ENCODE measurements at regions not wholly inside any gene's neighbourhood (a gene's known extent, or its start where the extent isn't known, plus 50 kb on each side); places are given as distances from the start of the nearest gene placed in this dataset.

GRCh38 chr14:66037361-66037760, 448.8 kb upstream of the CCDC196 start:
- no peak for DNase-seq
- in situ Hi-C loops (cut with MboI; ENCODE audit: low pct_unique_long_range_greater_than_20kb, low sequenced_read_pairs), result no loop called here

GRCh38 chr14:66038212-66038611, 448.0 kb upstream of the CCDC196 start:
- DNase-seq, result no peak

GRCh38 chr14:66038618-66039017, 447.6 kb upstream of the CCDC196 start:
- DNase-seq, result peak; percentile 49
- in situ Hi-C loops (cut with MboI; ENCODE audit: low pct_unique_long_range_greater_than_20kb, low sequenced_read_pairs), result no loop called here

More at GRCh38 chr14:66038212-66038611, 448.0 kb upstream of the CCDC196 start:
- in situ Hi-C loops (cut with MboI; ENCODE audit: low pct_unique_long_range_greater_than_20kb, low sequenced_read_pairs), result no loop called here

- in situ Hi-C loops (cut with MboI; ENCODE audit: low pct_unique_long_range_greater_than_20kb, low sequenced_read_pairs), result no loop called here
- DNase-seq, result no peak
Observed at GRCh38 chr14:66039495-66039894, 446.7 kb upstream of the CCDC196 start.

GRCh38 chr14:66041582-66041981, 444.6 kb upstream of the CCDC196 start:
- no peak for DNase-seq

GRCh38 chr14:66043921-66044320, 442.2 kb upstream of the CCDC196 start:
- in situ Hi-C loops (cut with MboI; ENCODE audit: low pct_unique_long_range_greater_than_20kb, low sequenced_read_pairs), result no loop called here
- DNase-seq, result no peak

More at GRCh38 chr14:66041582-66041981, 444.6 kb upstream of the CCDC196 start:
- in situ Hi-C loops (cut with MboI; ENCODE audit: low pct_unique_long_range_greater_than_20kb, low sequenced_read_pairs), result no loop called here

GRCh38 chr14:66045572-66046021, 440.6 kb upstream of the CCDC196 start:
- DNase-seq, result no peak
- in situ Hi-C loops (cut with MboI; ENCODE audit: low pct_unique_long_range_greater_than_20kb, low sequenced_read_pairs), result no loop called here

- DNase-seq, result no peak
Observed at GRCh38 chr14:66046035-66046434, 440.1 kb upstream of the CCDC196 start.

GRCh38 chr14:66046591-66046990, 439.6 kb upstream of the CCDC196 start:
- in situ Hi-C loops (cut with MboI; ENCODE audit: low pct_unique_long_range_greater_than_20kb, low sequenced_read_pairs), result no loop called here
- no peak for DNase-seq

More at GRCh38 chr14:66046035-66046434, 440.1 kb upstream of the CCDC196 start:
- in situ Hi-C loops (cut with MboI; ENCODE audit: low pct_unique_long_range_greater_than_20kb, low sequenced_read_pairs), result no loop called here

- DNase-seq, result no peak
- in situ Hi-C loops (cut with MboI; ENCODE audit: low pct_unique_long_range_greater_than_20kb, low sequenced_read_pairs), result loop anchor here (25.0 kb wide), 1 partner anchor 894 kb away; no protein-coding TSS in a partner anchor
Observed at GRCh38 chr14:66056268-66056907, 429.8 kb upstream of the CCDC196 start.

GRCh38 chr14:66056926-66057552, 429.1 kb upstream of the CCDC196 start:
- DNase-seq, result no peak
- in situ Hi-C loops (cut with MboI; ENCODE audit: low pct_unique_long_range_greater_than_20kb, low sequenced_read_pairs), result loop anchor here (25.0 kb wide), 1 partner anchor 895 kb away; no protein-coding TSS in a partner anchor

- no peak for DNase-seq
- in situ Hi-C loops (cut with MboI; ENCODE audit: low pct_unique_long_range_greater_than_20kb, low sequenced_read_pairs), result loop anchor here (25.0 kb wide), 1 partner anchor 903 kb away; no protein-coding TSS in a partner anchor
Observed at GRCh38 chr14:66065188-66065587, 421.0 kb upstream of the CCDC196 start.

GRCh38 chr14:66066981-66067776, 419.0 kb upstream of the CCDC196 start:
- in situ Hi-C loops (cut with MboI; ENCODE audit: low pct_unique_long_range_greater_than_20kb, low sequenced_read_pairs), result loop anchor here (25.0 kb wide), 1 partner anchor 905 kb away; no protein-coding TSS in a partner anchor
- no peak for DNase-seq

GRCh38 chr14:66069036-66069435, 417.1 kb upstream of the CCDC196 start:
- DNase-seq, result no peak
- in situ Hi-C loops (cut with MboI; ENCODE audit: low pct_unique_long_range_greater_than_20kb, low sequenced_read_pairs), result loop anchor here (25.0 kb wide), 1 partner anchor 907 kb away; no protein-coding TSS in a partner anchor

- DNase-seq, result no peak
- in situ Hi-C loops (cut with MboI; ENCODE audit: low pct_unique_long_range_greater_than_20kb, low sequenced_read_pairs), result loop anchor here (25.0 kb wide), 1 partner anchor 908 kb away; no protein-coding TSS in a partner anchor
Observed at GRCh38 chr14:66069830-66070541, 416.2 kb upstream of the CCDC196 start.

- in situ Hi-C loops (cut with MboI; ENCODE audit: low pct_unique_long_range_greater_than_20kb, low sequenced_read_pairs), result loop anchor here (25.0 kb wide), 1 partner anchor 908 kb away; no protein-coding TSS in a partner anchor
- peak; percentile 49 for DNase-seq
Observed at GRCh38 chr14:66070542-66071319, 415.4 kb upstream of the CCDC196 start.

- DNase-seq, result no peak
- in situ Hi-C loops (cut with MboI; ENCODE audit: low pct_unique_long_range_greater_than_20kb, low sequenced_read_pairs), result loop anchor here (25.0 kb wide), 1 partner anchor 910 kb away; no protein-coding TSS in a partner anchor
Observed at GRCh38 chr14:66072190-66073084, 413.7 kb upstream of the CCDC196 start.
